Fibroblast of lung (primary cell): ENCODE measurements at regions not wholly inside any gene's neighbourhood (a gene's known extent, or its start where the extent isn't known, plus 50 kb on each side); places are given as distances from the start of the nearest gene placed in this dataset.
"Not testable (repeated sequence)": the region's sequence is repeated elsewhere in the genome, so short reads cannot be mapped to it uniquely, and the experiment has no call there.

Experiments used
- CTCF ChIP-seq, 2 donors: IDR thresholded peaks in 1 of 2; conservative IDR thresholded peaks in 1 of 2; 1 replicate in 1 of 2; 2 replicates in 1 of 2; pipeline ENCODE4 v1.5.1; 2011 to 2012; ENCODE audit warnings: low read length in 2 of 2, control low read depth in 1 of 2, inconsistent platforms in 1 of 2, low read depth in 1 of 2, mild to moderate bottlenecking in 1 of 2
- EZH2 ChIP-seq: IDR thresholded peaks from 2 replicates; pipeline ENCODE4 v1.5.1; 2012; ENCODE audit warnings: low read length, control low read depth, mild to moderate bottlenecking; ENCODE audit errors: missing control alignments

GRCh38 chr14:23891717-23892116, 61.9 kb upstream of the DHRS4 start:
- not testable (repeated sequence) for TF ChIP-seq CTCF (conservative IDR thresholded peaks at IDR 0.05 in 1 of 2, IDR thresholded peaks at IDR 0.05 in 1 of 2; ENCODE audit: low read depth in 1 of 2, low read length in 2 of 2); EZH2
